SK-N-SH (cell line): ENCODE measurements at regions not wholly inside any gene's neighbourhood (a gene's known extent, or its start where the extent isn't known, plus 50 kb on each side); places are given as distances from the start of the nearest gene placed in this dataset.

Source experiments
- ELF1 ChIP-seq: IDR thresholded peaks from 2 replicates; pipeline ENCODE4 v1.4.0; 2012
- EP300 ChIP-seq, 2 experiments: IDR thresholded peaks; 2 replicates each; pipeline versions ENCODE4 v1.4.0 to v1.6.1; 2012; ENCODE audit warnings: borderline replicate concordance in 1 of 2, low read depth in 1 of 2, low read length in 1 of 2
- GABPA ChIP-seq: IDR thresholded peaks from 2 replicates; pipeline ENCODE4 v1.4.0; 2012; ENCODE audit warnings: low read depth, mild to moderate bottlenecking
- POLR2AphosphoS5 ChIP-seq: IDR thresholded peaks from 2 replicates; pipeline ENCODE4 v1.6.1; 2012; ENCODE audit warnings: low read depth, low read length
- RCOR1 ChIP-seq: fragments of 150-350 bp; IDR thresholded peaks from 2 replicates; pipeline ENCODE4 v1.6.1; 2017; ENCODE audit warnings: antibody characterized with exemption, low read length
- TCF12 ChIP-seq: IDR thresholded peaks from 2 replicates; pipeline ENCODE4 v1.4.0; 2012
- TEAD4 ChIP-seq: IDR thresholded peaks from 2 replicates; pipeline ENCODE4 v1.4.0; 2012; ENCODE audit warnings: mild to moderate bottlenecking, borderline replicate concordance; ENCODE audit not compliant: insufficient read depth
- YY1 ChIP-seq: IDR thresholded peaks from 2 replicates; pipeline ENCODE4 v1.4.0; 2012; ENCODE audit warnings: low read depth, mild to moderate bottlenecking
- TF ChIP-seq, protein P1 (sequence below): fragments of 200-600 bp; sonication (generic); IDR thresholded peaks from 2 replicates; pipeline ENCODE4 v1.6.1; 2017; ENCODE audit warnings: antibody characterized with exemption, mild to moderate bottlenecking, moderate library complexity
- TF ChIP-seq, protein P2 (sequence below): IDR thresholded peaks from 2 replicates; pipeline ENCODE4 v1.4.0; 2012; ENCODE audit warnings: low read depth
- TF ChIP-seq, protein P3 (sequence below): IDR thresholded peaks from 2 replicates; pipeline ENCODE4 v1.6.1; 2012; ENCODE audit warnings: mild to moderate bottlenecking, low read depth, low read length, moderate library complexity

DNA sequence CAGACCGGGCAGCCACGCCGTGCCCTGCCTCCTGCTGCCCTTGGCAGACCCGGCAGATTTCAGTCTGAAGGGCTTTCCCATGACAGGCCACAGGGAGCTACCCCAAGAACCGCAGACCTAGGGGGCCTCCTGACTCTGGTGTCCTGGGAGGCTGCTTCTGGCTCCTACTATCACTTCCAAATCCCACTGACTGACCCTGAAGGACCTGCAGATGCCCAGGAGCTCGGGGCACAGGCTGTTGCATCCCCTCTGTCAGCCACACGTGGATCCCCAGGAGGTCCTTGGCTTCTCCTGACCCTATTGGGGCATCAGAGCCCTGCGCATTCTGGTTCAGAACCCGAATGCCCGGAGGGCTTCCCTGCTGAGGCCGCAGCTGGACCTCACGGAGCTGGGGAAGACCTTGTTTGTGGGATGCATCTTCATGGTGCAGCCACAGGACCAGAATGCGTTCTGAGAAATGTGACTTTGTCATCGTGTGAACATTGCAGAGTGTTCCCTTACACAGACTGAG, 81.3 kb upstream of the IRX4 start:
- no peak for TF ChIP-seq POLR2AphosphoS5
- TF ChIP-seq, protein P1, sequence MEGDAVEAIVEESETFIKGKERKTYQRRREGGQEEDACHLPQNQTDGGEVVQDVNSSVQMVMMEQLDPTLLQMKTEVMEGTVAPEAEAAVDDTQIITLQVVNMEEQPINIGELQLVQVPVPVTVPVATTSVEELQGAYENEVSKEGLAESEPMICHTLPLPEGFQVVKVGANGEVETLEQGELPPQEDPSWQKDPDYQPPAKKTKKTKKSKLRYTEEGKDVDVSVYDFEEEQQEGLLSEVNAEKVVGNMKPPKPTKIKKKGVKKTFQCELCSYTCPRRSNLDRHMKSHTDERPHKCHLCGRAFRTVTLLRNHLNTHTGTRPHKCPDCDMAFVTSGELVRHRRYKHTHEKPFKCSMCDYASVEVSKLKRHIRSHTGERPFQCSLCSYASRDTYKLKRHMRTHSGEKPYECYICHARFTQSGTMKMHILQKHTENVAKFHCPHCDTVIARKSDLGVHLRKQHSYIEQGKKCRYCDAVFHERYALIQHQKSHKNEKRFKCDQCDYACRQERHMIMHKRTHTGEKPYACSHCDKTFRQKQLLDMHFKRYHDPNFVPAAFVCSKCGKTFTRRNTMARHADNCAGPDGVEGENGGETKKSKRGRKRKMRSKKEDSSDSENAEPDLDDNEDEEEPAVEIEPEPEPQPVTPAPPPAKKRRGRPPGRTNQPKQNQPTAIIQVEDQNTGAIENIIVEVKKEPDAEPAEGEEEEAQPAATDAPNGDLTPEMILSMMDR, result no peak
- TF ChIP-seq, protein P2, sequence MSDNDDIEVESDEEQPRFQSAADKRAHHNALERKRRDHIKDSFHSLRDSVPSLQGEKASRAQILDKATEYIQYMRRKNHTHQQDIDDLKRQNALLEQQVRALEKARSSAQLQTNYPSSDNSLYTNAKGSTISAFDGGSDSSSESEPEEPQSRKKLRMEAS, result no peak
- no peak for TF ChIP-seq YY1
- no peak for TF ChIP-seq GABPA
- no peak for TF ChIP-seq ELF1
- no peak for TF ChIP-seq TCF12
- no peak for TF ChIP-seq RCOR1
- TF ChIP-seq, protein P3, sequence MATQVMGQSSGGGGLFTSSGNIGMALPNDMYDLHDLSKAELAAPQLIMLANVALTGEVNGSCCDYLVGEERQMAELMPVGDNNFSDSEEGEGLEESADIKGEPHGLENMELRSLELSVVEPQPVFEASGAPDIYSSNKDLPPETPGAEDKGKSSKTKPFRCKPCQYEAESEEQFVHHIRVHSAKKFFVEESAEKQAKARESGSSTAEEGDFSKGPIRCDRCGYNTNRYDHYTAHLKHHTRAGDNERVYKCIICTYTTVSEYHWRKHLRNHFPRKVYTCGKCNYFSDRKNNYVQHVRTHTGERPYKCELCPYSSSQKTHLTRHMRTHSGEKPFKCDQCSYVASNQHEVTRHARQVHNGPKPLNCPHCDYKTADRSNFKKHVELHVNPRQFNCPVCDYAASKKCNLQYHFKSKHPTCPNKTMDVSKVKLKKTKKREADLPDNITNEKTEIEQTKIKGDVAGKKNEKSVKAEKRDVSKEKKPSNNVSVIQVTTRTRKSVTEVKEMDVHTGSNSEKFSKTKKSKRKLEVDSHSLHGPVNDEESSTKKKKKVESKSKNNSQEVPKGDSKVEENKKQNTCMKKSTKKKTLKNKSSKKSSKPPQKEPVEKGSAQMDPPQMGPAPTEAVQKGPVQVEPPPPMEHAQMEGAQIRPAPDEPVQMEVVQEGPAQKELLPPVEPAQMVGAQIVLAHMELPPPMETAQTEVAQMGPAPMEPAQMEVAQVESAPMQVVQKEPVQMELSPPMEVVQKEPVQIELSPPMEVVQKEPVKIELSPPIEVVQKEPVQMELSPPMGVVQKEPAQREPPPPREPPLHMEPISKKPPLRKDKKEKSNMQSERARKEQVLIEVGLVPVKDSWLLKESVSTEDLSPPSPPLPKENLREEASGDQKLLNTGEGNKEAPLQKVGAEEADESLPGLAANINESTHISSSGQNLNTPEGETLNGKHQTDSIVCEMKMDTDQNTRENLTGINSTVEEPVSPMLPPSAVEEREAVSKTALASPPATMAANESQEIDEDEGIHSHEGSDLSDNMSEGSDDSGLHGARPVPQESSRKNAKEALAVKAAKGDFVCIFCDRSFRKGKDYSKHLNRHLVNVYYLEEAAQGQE, result no peak
- no peak for TF ChIP-seq EP300 (IDR thresholded peaks at IDR 0.05; ENCODE audit: borderline replicate concordance in 1 of 2, low read depth in 1 of 2, low read length in 1 of 2)
- no peak for TF ChIP-seq TEAD4
